Subcutaneous abdominal adipose tissue (tissue), 5 donors: ENCODE measurements at regions not wholly inside any gene's neighbourhood (a gene's known extent, or its start where the extent isn't known, plus 50 kb on each side); places are given as distances from the start of the nearest gene placed in this dataset.

Experiments
- H3K27ac ChIP-seq: one replicate; pipeline ENCODE4 v1.7.0; 2013; ENCODE audit warnings: low read depth, mild to moderate bottlenecking, inconsistent platforms, low read length, moderate library complexity
- H3K27me3 ChIP-seq, 5 donors: one replicate each; pipeline ENCODE4 v1.7.0; 2013; ENCODE audit warnings: low read length in 5 of 5, inconsistent platforms in 1 of 5; ENCODE audit not compliant: control insufficient read depth in 5 of 5, insufficient read depth in 4 of 5
- H3K36me3 ChIP-seq, 5 donors: one replicate each; pipeline ENCODE4 v1.7.0; 2013; ENCODE audit warnings: low read length in 5 of 5; ENCODE audit not compliant: control insufficient read depth in 5 of 5, insufficient read depth in 5 of 5
- H3K4me1 ChIP-seq, 5 donors: one replicate each; pipeline ENCODE4 v1.7.0; 2013; ENCODE audit warnings: low read length in 5 of 5, mild to moderate bottlenecking in 3 of 5, moderate library complexity in 1 of 5; ENCODE audit not compliant: control insufficient read depth in 5 of 5, insufficient read depth in 5 of 5
- H3K4me3 ChIP-seq, 5 donors: one replicate each; pipeline ENCODE4 v1.7.0; 2013; ENCODE audit warnings: low read length in 5 of 5, low read depth in 1 of 5
- H3K9ac ChIP-seq, 5 donors: one replicate each; pipeline ENCODE4 v1.7.0; 2013; ENCODE audit warnings: low read length in 5 of 5, mild to moderate bottlenecking in 4 of 5, moderate library complexity in 3 of 5
- H3K9me3 ChIP-seq, 5 donors: one replicate each; pipeline ENCODE4 v1.7.0; 2013; ENCODE audit warnings: low read length in 5 of 5; ENCODE audit not compliant: control insufficient read depth in 5 of 5
- donor health status: healthy.
- donor health status: healthy.
- donor health status: healthy.
- donor health status: healthy.
- donor health status: healthy.

DNA sequence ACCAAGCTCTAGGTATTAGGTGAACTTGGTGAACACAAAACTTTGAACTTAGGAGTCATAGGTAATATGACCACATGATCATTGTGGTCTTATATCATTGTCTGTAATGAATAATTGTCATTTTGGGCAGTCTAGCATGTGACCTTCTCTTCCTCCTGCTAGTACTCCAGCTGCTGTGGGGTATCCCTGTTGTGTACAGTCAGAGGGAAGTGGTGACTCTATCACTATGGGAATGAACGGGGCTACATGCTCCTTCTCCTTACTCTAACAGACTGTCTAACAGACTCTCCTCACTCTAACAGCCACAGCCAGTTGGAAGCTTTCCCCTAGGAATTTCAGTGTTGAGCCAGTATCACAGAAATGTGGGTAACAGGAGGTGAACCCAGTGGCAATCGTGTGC lies 68.2 kb upstream of the NEDD4L start:
- peak overlapping the region in 1 of 5 donors; percentile 16 for H3K4me3 ChIP-seq
- H3K27ac ChIP-seq: no peak overlapping the region
- no peak overlapping the region for H3K9ac ChIP-seq

DNA sequence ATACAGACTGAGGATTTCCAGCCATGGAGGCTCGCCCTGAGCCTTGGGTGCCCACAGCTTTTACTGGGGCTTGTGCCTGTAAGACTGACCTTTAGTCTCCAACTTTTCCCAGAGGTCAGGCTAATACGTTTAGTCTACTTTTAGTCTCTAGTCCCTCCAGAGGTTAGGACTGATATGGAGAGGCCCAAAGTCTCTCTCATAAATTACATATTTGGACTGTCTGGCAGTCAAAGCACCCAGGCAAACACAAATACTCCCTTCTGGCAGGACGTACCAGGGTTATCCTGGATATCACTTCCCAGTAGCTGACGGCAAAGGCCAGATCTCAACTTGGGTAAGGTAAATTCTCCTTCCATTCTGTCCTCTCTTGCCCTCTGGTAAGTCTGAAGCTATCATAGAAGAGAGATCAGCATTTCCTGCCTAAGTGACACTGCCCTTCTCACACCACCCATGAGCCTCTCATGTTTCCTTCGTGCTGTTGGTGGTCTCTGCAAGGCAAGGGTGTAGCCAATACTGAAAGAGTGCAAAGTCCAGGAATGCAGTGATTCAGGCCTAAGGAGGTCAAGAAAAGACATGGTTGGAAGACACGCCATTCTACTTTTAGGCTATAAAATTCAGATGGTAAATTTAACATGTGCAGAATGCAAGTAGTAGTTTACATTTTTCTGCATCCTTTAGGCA lies 69.3 kb upstream of the NEDD4L start:
- Histone ChIP-seq H3K9ac (no peak overlapping the region), H3K4me1 (peaks cover 0 to 5% (median 0%) of the 10 kb centered on the region in 5 donors), H3K9me3 (no peaks in the 10 kb centered on the region), H3K27ac (no peak overlapping the region), H3K36me3 (no peaks in the 10 kb centered on the region), H3K27me3 (no peaks in the 10 kb centered on the region), H3K4me3 (no peak overlapping the region)

More for the DNA sequence above, 68.2 kb upstream of the NEDD4L start:
- Histone ChIP-seq H3K4me1 (peaks cover 0 to 5% (median 0%) of the 10 kb centered on the region in 5 donors), H3K36me3 (no peaks in the 10 kb centered on the region), H3K9me3 (no peaks in the 10 kb centered on the region), H3K27me3 (no peaks in the 10 kb centered on the region)

DNA sequence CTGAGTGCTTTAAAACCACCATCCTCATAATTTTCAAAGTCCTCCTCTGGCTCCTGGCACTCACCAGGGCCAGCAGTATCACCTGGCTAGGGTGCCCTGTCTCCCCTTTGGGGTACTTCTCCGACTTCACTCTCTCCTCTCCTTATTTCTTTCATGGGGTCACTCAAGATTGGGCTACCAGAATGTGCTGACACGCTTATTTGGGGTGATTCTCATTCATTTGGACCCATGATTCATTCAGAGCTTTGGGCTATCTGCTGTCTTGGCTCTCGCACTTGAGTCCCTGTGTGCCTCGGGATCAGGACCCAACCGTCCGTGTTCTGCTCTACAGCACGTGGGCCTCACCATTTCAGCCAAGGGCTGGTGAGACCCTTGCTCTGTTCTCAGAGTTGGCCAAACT lies 70.1 kb upstream of the NEDD4L start:
- peaks cover 0 to 5% (median 0%) of the 10 kb centered on the region in 5 donors for H3K4me1 ChIP-seq
- H3K27ac ChIP-seq: no peak overlapping the region
- no peak overlapping the region for H3K4me3 ChIP-seq
- H3K36me3 ChIP-seq: no peaks in the 10 kb centered on the region
- H3K9me3 ChIP-seq: no peaks in the 10 kb centered on the region
- no peaks in the 10 kb centered on the region for H3K27me3 ChIP-seq
- H3K9ac ChIP-seq: no peak overlapping the region

DNA sequence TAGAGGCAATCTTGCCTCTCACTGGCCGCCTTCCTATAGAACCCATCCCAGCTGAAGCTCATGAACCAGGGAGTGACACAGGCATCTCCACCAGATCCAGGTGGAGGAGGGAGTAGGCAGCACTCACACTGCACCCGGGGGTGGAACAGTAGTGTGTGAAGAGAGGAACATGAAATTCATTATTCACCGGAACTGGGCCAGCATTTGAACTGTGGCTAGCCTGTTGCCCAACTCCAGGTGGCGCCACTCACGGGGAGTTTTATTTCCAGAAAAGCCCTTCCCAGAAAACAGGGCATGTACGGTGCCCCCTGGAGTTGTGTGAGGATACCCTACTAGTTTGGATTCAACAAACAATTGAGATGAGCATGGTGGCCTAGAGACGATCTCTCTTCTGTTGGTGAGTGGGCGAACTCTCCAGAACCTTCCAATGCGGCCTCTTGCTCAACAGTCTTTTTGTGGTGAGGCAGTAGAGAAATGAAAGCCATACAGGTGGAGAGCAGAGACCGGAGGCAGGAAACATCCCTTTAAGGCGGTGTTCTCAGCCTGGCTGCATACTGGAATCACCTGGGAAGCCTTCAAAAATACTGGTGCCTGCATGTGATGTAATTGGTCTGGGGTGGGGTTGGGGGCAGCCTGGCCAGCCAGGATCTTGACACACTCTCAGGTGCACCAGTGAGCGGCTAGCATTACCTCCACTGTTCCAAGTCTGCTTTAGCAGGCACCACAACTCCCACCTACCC lies 73.5 kb upstream of the NEDD4L start:
- no peaks in the 10 kb centered on the region for H3K27me3 ChIP-seq
- no peak overlapping the region for H3K9ac ChIP-seq
- H3K9me3 ChIP-seq: no peaks in the 10 kb centered on the region
- no peak overlapping the region for H3K27ac ChIP-seq
- no peak overlapping the region for H3K4me3 ChIP-seq
- H3K4me1 ChIP-seq: no peaks in the 10 kb centered on the region
- no peaks in the 10 kb centered on the region for H3K36me3 ChIP-seq

DNA sequence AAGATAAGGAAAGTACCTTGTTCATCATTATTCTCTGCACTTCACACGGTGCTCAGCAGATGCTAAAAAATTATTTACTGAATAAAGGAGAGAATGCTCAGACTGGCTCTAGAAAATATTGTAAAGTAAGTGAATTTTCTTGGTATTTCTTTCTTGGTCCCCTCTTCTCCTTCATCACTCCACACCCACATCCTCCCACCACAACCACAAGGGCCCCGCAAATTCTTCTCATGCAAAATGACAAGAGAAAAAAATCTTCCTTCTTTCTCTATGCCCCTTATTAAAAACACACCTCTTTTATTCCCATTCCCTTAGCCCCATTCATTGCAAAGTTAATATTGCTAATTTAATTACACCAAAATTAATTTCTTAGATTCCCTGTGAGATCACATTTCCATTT lies 74.2 kb upstream of the NEDD4L start:
- Histone ChIP-seq H3K9me3 (peaks cover 0 to 2% (median 0%) of the 10 kb centered on the region in 5 donors), H3K4me3 (no peak overlapping the region), H3K9ac (no peak overlapping the region), H3K27me3 (no peaks in the 10 kb centered on the region), H3K27ac (no peak overlapping the region), H3K4me1 (no peaks in the 10 kb centered on the region), H3K36me3 (no peaks in the 10 kb centered on the region)

DNA sequence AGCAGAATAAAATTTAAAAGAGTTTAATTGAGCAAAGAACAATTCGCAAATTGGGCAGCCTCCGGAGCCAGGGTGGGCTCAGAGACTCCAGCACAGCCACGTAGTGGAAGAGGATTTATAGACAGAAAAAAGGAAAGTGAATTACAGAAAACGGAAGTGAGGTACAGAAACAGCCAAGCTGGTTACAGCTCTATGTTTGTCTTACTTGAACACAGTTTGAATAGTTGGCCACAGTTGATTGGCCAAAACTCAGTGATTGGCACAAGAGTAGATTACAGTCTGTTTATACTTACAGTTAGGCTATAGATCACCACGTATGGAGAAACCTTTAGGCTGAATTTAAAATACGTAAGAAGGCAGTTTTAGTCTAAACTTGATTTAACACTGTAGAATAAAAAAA lies 78.8 kb upstream of the NEDD4L start:
- no peaks in the 10 kb centered on the region for H3K27me3 ChIP-seq
- no peak overlapping the region for H3K27ac ChIP-seq

DNA sequence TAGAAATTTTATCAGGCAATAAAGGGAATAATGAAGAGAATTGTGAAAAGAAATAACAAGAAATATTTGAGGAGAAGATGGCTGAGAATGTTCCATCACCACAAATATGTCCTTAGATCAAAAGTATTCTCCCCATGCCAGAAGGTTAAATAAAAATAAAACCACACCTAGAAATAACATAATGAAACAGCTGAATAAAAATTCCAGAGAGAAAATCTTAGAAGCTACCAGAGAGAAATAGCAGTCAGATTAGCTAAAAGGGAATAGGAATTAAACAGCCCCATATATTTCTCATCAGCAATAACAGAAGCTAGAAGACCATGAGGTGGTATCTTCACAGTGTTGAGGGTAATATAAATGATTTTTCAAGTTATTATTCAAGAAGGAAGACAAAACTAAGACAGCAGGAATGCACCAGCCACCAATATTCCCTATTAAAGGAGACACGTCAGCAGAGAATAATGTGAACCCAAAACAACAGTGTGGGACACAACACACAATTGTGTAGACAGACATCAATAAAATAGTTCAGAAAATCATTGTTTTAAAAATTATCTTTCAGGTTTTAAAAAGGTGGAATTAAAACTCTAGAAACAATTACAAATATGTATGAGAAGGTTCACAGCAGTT lies 82.0 kb upstream of the NEDD4L start:
- H3K4me1 ChIP-seq: no peaks in the 10 kb centered on the region
- H3K36me3 ChIP-seq: no peaks in the 10 kb centered on the region
- H3K27me3 ChIP-seq: no peaks in the 10 kb centered on the region
- H3K9me3 ChIP-seq: peaks cover 0 to 3% (median 0%) of the 10 kb centered on the region in 5 donors
- no peak overlapping the region for H3K4me3 ChIP-seq
- H3K9ac ChIP-seq: no peak overlapping the region
- H3K27ac ChIP-seq: no peak overlapping the region

More for the DNA sequence above, 78.8 kb upstream of the NEDD4L start:
- H3K9ac ChIP-seq: no peak overlapping the region
- peaks cover 0 to 3% (median 0%) of the 10 kb centered on the region in 5 donors for H3K9me3 ChIP-seq
- H3K4me1 ChIP-seq: no peaks in the 10 kb centered on the region
- H3K36me3 ChIP-seq: no peaks in the 10 kb centered on the region
- no peak overlapping the region for H3K4me3 ChIP-seq

DNA sequence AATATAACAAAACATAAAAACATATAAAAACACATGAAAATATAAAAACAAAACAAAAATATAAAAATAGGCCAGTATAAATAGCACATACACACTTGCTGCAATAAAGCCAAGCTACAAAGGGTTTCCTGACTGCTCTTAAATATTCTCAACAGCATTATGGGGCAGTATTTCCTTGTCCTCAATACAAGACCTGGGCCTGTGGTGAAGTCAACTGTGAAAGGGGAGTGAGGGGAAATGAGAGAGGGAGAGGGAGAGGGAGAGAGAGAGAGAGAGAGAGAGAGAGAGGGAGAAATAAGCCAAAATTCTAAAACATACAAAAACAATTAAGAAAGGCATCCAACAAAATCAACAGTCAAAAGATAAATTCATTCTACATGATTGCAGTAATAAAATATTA lies 82.6 kb upstream of the NEDD4L start:
- Histone ChIP-seq H3K4me3 (no peak overlapping the region), H3K9me3 (peaks cover 0 to 3% (median 0%) of the 10 kb centered on the region in 5 donors), H3K4me1 (no peaks in the 10 kb centered on the region)

DNA sequence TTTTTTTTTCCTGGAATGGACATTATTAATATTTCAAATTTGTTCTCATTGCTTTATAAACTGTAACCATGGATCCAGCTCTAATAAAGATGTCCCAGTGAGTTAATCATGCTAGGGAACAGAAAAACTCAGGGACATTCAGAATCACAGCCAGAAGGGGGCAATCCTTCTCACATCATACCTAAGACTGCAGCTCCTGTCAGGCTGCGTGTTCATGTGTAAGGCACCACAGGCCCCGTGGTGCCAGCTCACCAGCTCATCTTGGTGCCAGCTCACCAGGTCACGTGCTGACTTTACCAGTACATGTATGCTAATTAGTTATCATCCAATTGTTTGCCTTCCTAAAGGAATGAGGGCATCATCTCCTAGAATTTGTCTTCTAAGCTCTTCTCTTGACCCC lies 84.7 kb upstream of the NEDD4L start:
- no peaks in the 10 kb centered on the region for H3K9me3 ChIP-seq
- H3K4me1 ChIP-seq: no peaks in the 10 kb centered on the region
- no peak overlapping the region for H3K9ac ChIP-seq
- H3K36me3 ChIP-seq: no peaks in the 10 kb centered on the region
- no peaks in the 10 kb centered on the region for H3K27me3 ChIP-seq
- no peak overlapping the region for H3K4me3 ChIP-seq
- no peak overlapping the region for H3K27ac ChIP-seq

More for the DNA sequence above, 82.6 kb upstream of the NEDD4L start:
- H3K36me3 ChIP-seq: no peaks in the 10 kb centered on the region
- no peak overlapping the region for H3K27ac ChIP-seq
- no peak overlapping the region for H3K9ac ChIP-seq
- no peaks in the 10 kb centered on the region for H3K27me3 ChIP-seq

DNA sequence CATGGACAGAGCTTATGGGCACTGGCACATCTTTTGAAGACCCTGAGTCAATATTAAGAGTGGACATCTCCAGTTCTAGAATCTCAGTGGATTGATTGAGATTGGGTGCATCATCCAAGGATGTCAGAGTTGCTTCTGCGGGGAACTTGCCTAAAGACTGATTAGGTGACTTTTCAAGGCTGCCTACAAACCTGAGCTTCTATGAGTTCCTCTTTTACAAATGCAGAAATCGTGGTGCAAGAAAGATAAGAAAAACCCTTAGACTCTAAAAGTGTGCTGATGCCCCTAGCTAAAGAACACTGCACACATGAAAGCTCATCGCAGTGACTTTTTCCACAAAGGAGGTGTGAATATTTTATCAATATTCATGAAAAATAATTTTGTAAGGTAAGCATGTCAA lies 86.8 kb upstream of the NEDD4L start:
- Histone ChIP-seq H3K27ac (no peak overlapping the region), H3K36me3 (no peaks in the 10 kb centered on the region), H3K4me3 (no peak overlapping the region)

More for the DNA sequence above, 86.8 kb upstream of the NEDD4L start:
- Histone ChIP-seq H3K4me1 (peaks cover 0 to 7% (median 6%) of the 10 kb centered on the region in 5 donors), H3K9ac (no peak overlapping the region), H3K9me3 (no peaks in the 10 kb centered on the region), H3K27me3 (no peaks in the 10 kb centered on the region)
